ENCODE measurements at regions not wholly inside any gene's neighbourhood (a gene's known extent, or its start where the extent isn't known, plus 50 kb on each side); places are given as distances from the start of the nearest gene placed in this dataset.

DNA sequence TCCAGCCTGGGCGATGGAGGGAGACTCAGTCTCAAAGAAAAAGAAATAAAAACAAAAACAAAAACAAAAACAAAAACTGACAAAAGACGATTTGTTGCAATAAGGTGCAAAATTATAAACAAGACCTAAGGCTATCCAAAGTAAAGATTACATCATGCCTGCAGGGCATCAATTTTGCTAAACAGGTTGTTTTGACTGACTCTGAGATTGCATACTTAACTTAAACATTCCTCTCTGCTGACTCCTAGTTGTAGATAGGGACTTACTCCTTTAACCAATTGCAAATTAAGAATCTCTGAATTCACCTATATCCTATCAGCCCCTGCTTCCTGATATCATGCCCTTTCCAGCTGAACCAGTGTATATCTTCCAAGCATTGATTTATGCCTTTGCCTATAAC lies 2687.3 kb downstream of the PCDH7 start:
- Histone ChIP-seq H3K27me3 (ENCODE audit: control insufficient read depth in 1 of 2, insufficient read depth in 2 of 2, low read length in 2 of 2) (no peaks in the 10 kb centered on the region), H3K36me3 (ENCODE audit: insufficient read depth, low read length) (no peaks in the 10 kb centered on the region), H3K4me3 (ENCODE audit: low read depth in 1 of 2, low read length in 2 of 2) (no peak overlapping the region), H3K27ac (ENCODE audit: low read depth, low read length) (no peak overlapping the region), H3K9me3 (ENCODE audit: low read length) (no peaks in the 10 kb centered on the region), H3K4me1 (ENCODE audit: insufficient read depth, low read length) (no peaks in the 10 kb centered on the region), H3K9ac (ENCODE audit: low read length) (no peak overlapping the region)

DNA sequence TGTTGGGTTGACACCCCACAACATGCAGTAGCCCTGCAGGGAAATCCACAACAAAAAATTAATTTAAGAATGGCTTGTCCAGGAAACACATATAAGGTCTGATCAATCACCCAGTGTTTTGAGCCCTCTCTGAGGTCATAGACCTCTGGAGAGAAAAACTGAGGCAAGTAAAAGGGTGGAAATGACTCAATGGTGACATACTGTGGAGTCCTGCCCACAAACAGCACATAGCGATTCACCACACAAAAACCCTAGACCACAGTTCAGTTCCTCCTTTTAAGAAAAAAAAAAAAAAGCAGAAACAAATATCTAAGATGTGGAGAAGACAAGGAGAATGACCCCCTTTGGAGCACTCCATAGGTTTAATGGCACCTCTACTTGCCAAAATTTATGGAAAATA lies 2691.0 kb downstream of the PCDH7 start:
- H3K4me1 ChIP-seq (ENCODE audit: insufficient read depth, low read length), result no peaks in the 10 kb centered on the region
- H3K9ac ChIP-seq (ENCODE audit: low read length), result no peak overlapping the region
- no peak overlapping the region for H3K4me3 ChIP-seq (ENCODE audit: low read depth in 1 of 2, low read length in 2 of 2)
- H3K36me3 ChIP-seq (ENCODE audit: insufficient read depth, low read length), result no peaks in the 10 kb centered on the region
- H3K9me3 ChIP-seq (ENCODE audit: low read length), result no peaks in the 10 kb centered on the region
- no peak overlapping the region for H3K27ac ChIP-seq (ENCODE audit: low read depth, low read length)
- no peaks in the 10 kb centered on the region for H3K27me3 ChIP-seq (ENCODE audit: control insufficient read depth in 1 of 2, insufficient read depth in 2 of 2, low read length in 2 of 2)

DNA sequence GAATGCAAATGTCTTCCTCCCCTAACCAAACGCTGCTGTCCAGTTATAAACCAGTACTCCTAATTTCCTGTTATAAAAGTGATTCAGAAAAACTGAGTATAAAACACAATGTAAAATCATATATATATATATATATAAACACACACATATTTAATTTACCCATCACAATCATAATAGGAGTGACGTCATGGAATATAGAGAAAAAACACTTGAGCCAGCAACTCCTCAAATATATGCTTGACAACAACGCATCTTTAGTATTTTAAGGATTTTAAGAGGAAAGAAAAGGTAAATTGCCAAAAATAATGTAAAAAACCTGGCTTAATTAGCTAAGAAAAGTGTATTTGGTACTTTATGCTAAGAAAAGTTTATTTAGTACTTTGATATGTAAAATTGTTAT lies 2701.7 kb downstream of the PCDH7 start:
- no peaks in the 10 kb centered on the region for H3K9me3 ChIP-seq (ENCODE audit: low read length)
- H3K9ac ChIP-seq (ENCODE audit: low read length), result no peak overlapping the region
- H3K27ac ChIP-seq (ENCODE audit: low read depth, low read length), result no peak overlapping the region
- H3K36me3 ChIP-seq (ENCODE audit: insufficient read depth, low read length), result no peaks in the 10 kb centered on the region
- H3K27me3 ChIP-seq (ENCODE audit: control insufficient read depth in 1 of 2, insufficient read depth in 2 of 2, low read length in 2 of 2), result no peaks in the 10 kb centered on the region
- no peaks in the 10 kb centered on the region for H3K4me1 ChIP-seq (ENCODE audit: insufficient read depth, low read length)
- H3K4me3 ChIP-seq (ENCODE audit: low read depth in 1 of 2, low read length in 2 of 2), result no peak overlapping the region

- Histone ChIP-seq H3K36me3 (ENCODE audit: insufficient read depth, low read length) (no peaks in the 10 kb centered on the region), H3K4me1 (ENCODE audit: insufficient read depth, low read length) (no peaks in the 10 kb centered on the region), H3K4me3 (ENCODE audit: low read depth in 1 of 2, low read length in 2 of 2) (no peak overlapping the region), H3K9ac (ENCODE audit: low read length) (no peak overlapping the region), H3K9me3 (ENCODE audit: low read length) (no peaks in the 10 kb centered on the region), H3K27ac (ENCODE audit: low read depth, low read length) (no peak overlapping the region), H3K27me3 (ENCODE audit: control insufficient read depth in 1 of 2, insufficient read depth in 2 of 2, low read length in 2 of 2) (no peaks in the 10 kb centered on the region)
These were observed 2702.5 kb downstream of the PCDH7 start for GRCh38 chr4:33422656-33423055.

GRCh38 chr4:33425936-33426335 lies 2705.8 kb downstream of the PCDH7 start:
- no peak overlapping the region for H3K9ac ChIP-seq (ENCODE audit: low read length)
- no peaks in the 10 kb centered on the region for H3K27me3 ChIP-seq (ENCODE audit: control insufficient read depth in 1 of 2, insufficient read depth in 2 of 2, low read length in 2 of 2)
- H3K36me3 ChIP-seq (ENCODE audit: insufficient read depth, low read length), result no peaks in the 10 kb centered on the region
- no peak overlapping the region for H3K27ac ChIP-seq (ENCODE audit: low read depth, low read length)
- no peak overlapping the region for H3K4me3 ChIP-seq (ENCODE audit: low read depth in 1 of 2, low read length in 2 of 2)
- H3K4me1 ChIP-seq (ENCODE audit: insufficient read depth, low read length), result no peaks in the 10 kb centered on the region
- H3K9me3 ChIP-seq (ENCODE audit: low read length), result no peaks in the 10 kb centered on the region

DNA sequence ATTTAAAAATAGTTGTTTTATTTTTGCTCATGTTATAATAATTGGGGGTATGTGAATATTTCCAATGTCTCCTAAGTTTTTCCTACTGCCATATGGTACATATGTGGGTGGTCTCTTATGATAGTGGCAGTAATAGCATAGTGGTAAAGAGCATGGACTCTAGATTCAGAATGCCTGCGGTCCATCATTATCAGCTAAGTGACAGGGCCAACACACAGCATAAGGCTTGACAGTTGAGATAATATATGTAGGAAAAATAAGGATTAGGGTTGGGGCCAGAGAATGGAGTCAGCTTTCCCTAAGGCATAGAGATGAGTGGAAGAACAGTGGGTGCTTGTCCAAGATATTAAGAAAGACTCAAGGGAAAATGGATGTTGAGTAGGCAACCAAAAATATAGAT lies 2707.5 kb downstream of the PCDH7 start:
- no peak overlapping the region for H3K27ac ChIP-seq (ENCODE audit: low read depth, low read length)
- no peaks in the 10 kb centered on the region for H3K27me3 ChIP-seq (ENCODE audit: control insufficient read depth in 1 of 2, insufficient read depth in 2 of 2, low read length in 2 of 2)
- H3K9ac ChIP-seq (ENCODE audit: low read length), result no peak overlapping the region
- H3K4me1 ChIP-seq (ENCODE audit: insufficient read depth, low read length), result no peaks in the 10 kb centered on the region
- no peaks in the 10 kb centered on the region for H3K9me3 ChIP-seq (ENCODE audit: low read length)
- no peaks in the 10 kb centered on the region for H3K36me3 ChIP-seq (ENCODE audit: insufficient read depth, low read length)
- H3K4me3 ChIP-seq (ENCODE audit: low read depth in 1 of 2, low read length in 2 of 2), result no peak overlapping the region

- Histone ChIP-seq H3K9ac (ENCODE audit: low read length) (no peak overlapping the region), H3K27me3 (ENCODE audit: control insufficient read depth in 1 of 2, insufficient read depth in 2 of 2, low read length in 2 of 2) (no peaks in the 10 kb centered on the region), H3K9me3 (ENCODE audit: low read length) (no peaks in the 10 kb centered on the region), H3K27ac (ENCODE audit: low read depth, low read length) (no peak overlapping the region), H3K4me1 (ENCODE audit: insufficient read depth, low read length) (no peaks in the 10 kb centered on the region), H3K36me3 (ENCODE audit: insufficient read depth, low read length) (no peaks in the 10 kb centered on the region), H3K4me3 (ENCODE audit: low read depth in 1 of 2, low read length in 2 of 2) (no peak overlapping the region)
These were observed 2709.8 kb downstream of the PCDH7 start for GRCh38 chr4:33429971-33430370.

DNA sequence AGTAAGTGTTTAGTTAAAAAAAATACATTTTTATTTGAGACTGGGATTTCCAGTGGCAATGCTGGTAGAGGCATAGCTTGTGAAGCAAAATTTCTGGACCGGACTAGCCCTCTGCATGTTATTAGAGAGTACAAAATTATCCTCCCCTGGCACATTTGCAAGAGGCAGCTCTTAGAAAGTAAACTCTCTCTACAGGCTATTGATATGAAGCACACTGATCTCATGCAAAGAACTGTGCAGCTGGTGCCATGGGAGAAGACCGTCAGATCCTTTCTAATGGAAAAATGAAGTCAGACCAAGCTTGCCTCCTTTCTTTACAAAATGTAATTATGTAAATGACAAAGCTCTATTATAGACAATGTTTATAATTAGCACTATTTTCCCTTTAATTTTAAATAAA lies 2717.2 kb downstream of the PCDH7 start:
- Histone ChIP-seq H3K27ac (ENCODE audit: low read depth, low read length) (no peak overlapping the region), H3K27me3 (ENCODE audit: control insufficient read depth in 1 of 2, insufficient read depth in 2 of 2, low read length in 2 of 2) (no peaks in the 10 kb centered on the region), H3K36me3 (ENCODE audit: insufficient read depth, low read length) (no peaks in the 10 kb centered on the region), H3K4me3 (ENCODE audit: low read depth in 1 of 2, low read length in 2 of 2) (no peak overlapping the region), H3K9me3 (ENCODE audit: low read length) (no peaks in the 10 kb centered on the region), H3K4me1 (ENCODE audit: insufficient read depth, low read length) (no peaks in the 10 kb centered on the region), H3K9ac (ENCODE audit: low read length) (no peak overlapping the region)

DNA sequence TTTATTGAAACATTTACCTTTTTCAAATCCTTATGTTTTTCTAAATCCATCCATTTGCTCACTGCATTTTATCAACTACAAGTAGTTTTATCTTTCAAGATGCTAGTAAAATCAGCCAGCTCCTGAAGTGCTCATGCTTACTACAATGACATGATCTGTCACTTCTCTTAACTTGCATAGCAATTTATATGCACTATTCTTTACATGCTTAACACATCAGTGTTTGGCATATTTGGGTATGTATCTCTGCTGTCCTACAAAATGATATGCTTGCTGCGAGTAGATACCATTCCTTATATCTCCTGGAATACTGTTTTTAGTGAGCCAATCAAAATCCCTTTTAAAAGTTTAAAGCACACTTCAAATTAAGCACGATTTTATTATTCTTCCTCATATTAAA lies 2726.8 kb downstream of the PCDH7 start:
- Histone ChIP-seq H3K9me3 (ENCODE audit: low read length) (no peaks in the 10 kb centered on the region), H3K4me3 (ENCODE audit: low read depth in 1 of 2, low read length in 2 of 2) (no peak overlapping the region), H3K27ac (ENCODE audit: low read depth, low read length) (no peak overlapping the region), H3K4me1 (ENCODE audit: insufficient read depth, low read length) (no peaks in the 10 kb centered on the region), H3K27me3 (ENCODE audit: control insufficient read depth in 1 of 2, insufficient read depth in 2 of 2, low read length in 2 of 2) (no peaks in the 10 kb centered on the region), H3K9ac (ENCODE audit: low read length) (no peak overlapping the region), H3K36me3 (ENCODE audit: insufficient read depth, low read length) (no peaks in the 10 kb centered on the region)

- Histone ChIP-seq H3K27ac (ENCODE audit: low read depth, low read length) (no peak overlapping the region), H3K27me3 (ENCODE audit: control insufficient read depth in 1 of 2, insufficient read depth in 2 of 2, low read length in 2 of 2) (no peaks in the 10 kb centered on the region)
These were observed 2728.8 kb downstream of the PCDH7 start for GRCh38 chr4:33448948-33449347.

GRCh38 chr4:33453436-33453835 lies 2733.3 kb downstream of the PCDH7 start:
- Histone ChIP-seq H3K9ac (ENCODE audit: low read length) (no peak overlapping the region), H3K4me3 (ENCODE audit: low read depth in 1 of 2, low read length in 2 of 2) (no peak overlapping the region), H3K27me3 (ENCODE audit: control insufficient read depth in 1 of 2, insufficient read depth in 2 of 2, low read length in 2 of 2) (no peaks in the 10 kb centered on the region), H3K27ac (ENCODE audit: low read depth, low read length) (no peak overlapping the region), H3K4me1 (ENCODE audit: insufficient read depth, low read length) (no peaks in the 10 kb centered on the region), H3K9me3 (ENCODE audit: low read length) (no peaks in the 10 kb centered on the region), H3K36me3 (ENCODE audit: insufficient read depth, low read length) (no peaks in the 10 kb centered on the region)

More at GRCh38 chr4:33448948-33449347, 2728.8 kb downstream of the PCDH7 start:
- H3K36me3 ChIP-seq (ENCODE audit: insufficient read depth, low read length), result no peaks in the 10 kb centered on the region
- H3K4me1 ChIP-seq (ENCODE audit: insufficient read depth, low read length), result no peaks in the 10 kb centered on the region
- H3K4me3 ChIP-seq (ENCODE audit: low read depth in 1 of 2, low read length in 2 of 2), result no peak overlapping the region
- no peaks in the 10 kb centered on the region for H3K9me3 ChIP-seq (ENCODE audit: low read length)
- H3K9ac ChIP-seq (ENCODE audit: low read length), result no peak overlapping the region

DNA sequence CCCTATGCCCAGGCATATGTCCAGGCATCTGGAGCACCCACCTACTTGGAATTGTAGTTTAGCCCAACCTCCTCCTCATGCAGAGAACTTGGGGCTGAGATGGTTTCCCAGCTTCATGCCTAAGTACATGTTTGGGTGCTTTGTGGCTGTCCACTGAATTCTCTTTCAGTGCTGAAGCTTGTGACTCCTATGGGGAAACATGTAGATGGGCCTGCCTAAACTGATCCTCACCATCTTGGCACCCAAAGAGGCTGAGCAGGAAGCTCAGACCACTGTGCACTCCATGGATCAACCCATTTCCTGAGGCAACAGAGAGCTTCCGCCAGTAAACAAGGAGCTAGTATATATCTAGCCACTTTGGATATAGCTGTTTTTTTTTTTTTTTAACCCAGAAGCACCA lies 2733.7 kb downstream of the PCDH7 start:
- no peak overlapping the region for H3K27ac ChIP-seq (ENCODE audit: low read depth, low read length)
- no peaks in the 10 kb centered on the region for H3K27me3 ChIP-seq (ENCODE audit: control insufficient read depth in 1 of 2, insufficient read depth in 2 of 2, low read length in 2 of 2)
- H3K9me3 ChIP-seq (ENCODE audit: low read length), result no peaks in the 10 kb centered on the region
- H3K4me1 ChIP-seq (ENCODE audit: insufficient read depth, low read length), result no peaks in the 10 kb centered on the region
- no peak overlapping the region for H3K9ac ChIP-seq (ENCODE audit: low read length)
- H3K4me3 ChIP-seq (ENCODE audit: low read depth in 1 of 2, low read length in 2 of 2), result no peak overlapping the region
- H3K36me3 ChIP-seq (ENCODE audit: insufficient read depth, low read length), result no peaks in the 10 kb centered on the region
